ENCODE measurements at regions not wholly inside any gene's neighbourhood (a gene's known extent, or its start where the extent isn't known, plus 50 kb on each side); places are given as distances from the start of the nearest gene placed in this dataset.

- Histone ChIP-seq H3K4me3 (ENCODE audit: low read length) (no peak overlapping the region), H3K9me3 (ENCODE audit: low read length) (no peaks in the 10 kb centered on the region), H3F3A (ENCODE audit: insufficient read depth, low read length, poor library complexity, severe bottlenecking) (no peaks in the 10 kb centered on the region), H3K9ac (ENCODE audit: low read length) (no peak overlapping the region), H3K36me3 (ENCODE audit: insufficient read depth, low read length) (no peaks in the 10 kb centered on the region), H2AFZ (ENCODE audit: low read depth, low read length) (no peak overlapping the region), H3K9me2 (ENCODE audit: insufficient read depth, low read length) (no peaks in the 10 kb centered on the region), H3K27ac (ENCODE audit: low read length) (no peak overlapping the region), H3K79me2 (replicated peaks; ENCODE audit: insufficient read depth, low read length) (no peaks in the 10 kb centered on the region), H3K4me2 (ENCODE audit: low read length) (no peak overlapping the region), H3K27me3 (ENCODE audit: insufficient read depth, low read depth, low read length) (no peaks in the 10 kb centered on the region), H4K20me1 (ENCODE audit: insufficient read depth) (no peaks in the 10 kb centered on the region)
- TF ChIP-seq EP300 (conservative IDR thresholded peaks at IDR 0.05; ENCODE audit: poor library complexity, severe bottlenecking) (no peak), SMC3 (conservative IDR thresholded peaks at IDR 0.05; ENCODE audit: poor library complexity) (no peak), MXI1 (conservative IDR thresholded peaks at IDR 0.05; ENCODE audit: poor library complexity, severe bottlenecking) (no peak), REST (IDR thresholded peaks at IDR 0.05; ENCODE audit: borderline replicate concordance) (no peak), RAD21 (conservative IDR thresholded peaks at IDR 0.05) (no peak), TAF1 (IDR thresholded peaks at IDR 0.05; ENCODE audit: low read depth) (no peak), CTCF (IDR thresholded peaks at IDR 0.05; ENCODE audit: poor library complexity, severe bottlenecking) (no peak), POLR2AphosphoS5 (IDR thresholded peaks at IDR 0.05) (no peak), EZH2 (IDR thresholded peaks at IDR 0.05; ENCODE audit: borderline replicate concordance, insufficient read depth, low read length, poor library complexity, severe bottlenecking) (no peak)
Measured at GRCh38 chr5:138696501-138696900, 56.7 kb upstream of the CTNNA1 start.

- no peak overlapping the region for H3K9ac ChIP-seq (ENCODE audit: low read length)
- H3K36me3 ChIP-seq (ENCODE audit: insufficient read depth, low read length): no peaks in the 10 kb centered on the region
- no peak overlapping the region for H3K4me2 ChIP-seq (ENCODE audit: low read length)
- TF ChIP-seq SMC3 (conservative IDR thresholded peaks at IDR 0.05; ENCODE audit: poor library complexity): no peak
- no peak for TF ChIP-seq RAD21 (conservative IDR thresholded peaks at IDR 0.05)
- TF ChIP-seq TAF1 (IDR thresholded peaks at IDR 0.05; ENCODE audit: low read depth): no peak
- no peak for TF ChIP-seq REST (IDR thresholded peaks at IDR 0.05; ENCODE audit: borderline replicate concordance)
- TF ChIP-seq EZH2 (IDR thresholded peaks at IDR 0.05; ENCODE audit: borderline replicate concordance, insufficient read depth, low read length, poor library complexity, severe bottlenecking): no peak
- TF ChIP-seq EP300 (conservative IDR thresholded peaks at IDR 0.05; ENCODE audit: poor library complexity, severe bottlenecking): no peak
- TF ChIP-seq POLR2AphosphoS5 (IDR thresholded peaks at IDR 0.05): no peak
- no peak for TF ChIP-seq MXI1 (conservative IDR thresholded peaks at IDR 0.05; ENCODE audit: poor library complexity, severe bottlenecking)
- TF ChIP-seq CTCF (IDR thresholded peaks at IDR 0.05; ENCODE audit: poor library complexity, severe bottlenecking): no peak
- H4K20me1 ChIP-seq (ENCODE audit: insufficient read depth): no peaks in the 10 kb centered on the region
- H3K79me2 ChIP-seq (replicated peaks; ENCODE audit: insufficient read depth, low read length): no peaks in the 10 kb centered on the region
- H2AFZ ChIP-seq (ENCODE audit: low read depth, low read length): no peak overlapping the region
- H3K9me3 ChIP-seq (ENCODE audit: low read length): no peaks in the 10 kb centered on the region
- no peaks in the 10 kb centered on the region for H3K9me2 ChIP-seq (ENCODE audit: insufficient read depth, low read length)
- H3K27ac ChIP-seq (ENCODE audit: low read length): no peak overlapping the region
- no peaks in the 10 kb centered on the region for H3F3A ChIP-seq (ENCODE audit: insufficient read depth, low read length, poor library complexity, severe bottlenecking)
- H3K27me3 ChIP-seq (ENCODE audit: insufficient read depth, low read depth, low read length): no peaks in the 10 kb centered on the region
- no peak overlapping the region for H3K4me3 ChIP-seq (ENCODE audit: low read length)
Measured at GRCh38 chr5:138695781-138696180, 57.4 kb upstream of the CTNNA1 start.

All from neural cell (in vitro differentiated cells).